ENCODE measurements at regions not wholly inside any gene's neighbourhood (a gene's known extent, or its start where the extent isn't known, plus 50 kb on each side); places are given as distances from the start of the nearest gene placed in this dataset.

DNA sequence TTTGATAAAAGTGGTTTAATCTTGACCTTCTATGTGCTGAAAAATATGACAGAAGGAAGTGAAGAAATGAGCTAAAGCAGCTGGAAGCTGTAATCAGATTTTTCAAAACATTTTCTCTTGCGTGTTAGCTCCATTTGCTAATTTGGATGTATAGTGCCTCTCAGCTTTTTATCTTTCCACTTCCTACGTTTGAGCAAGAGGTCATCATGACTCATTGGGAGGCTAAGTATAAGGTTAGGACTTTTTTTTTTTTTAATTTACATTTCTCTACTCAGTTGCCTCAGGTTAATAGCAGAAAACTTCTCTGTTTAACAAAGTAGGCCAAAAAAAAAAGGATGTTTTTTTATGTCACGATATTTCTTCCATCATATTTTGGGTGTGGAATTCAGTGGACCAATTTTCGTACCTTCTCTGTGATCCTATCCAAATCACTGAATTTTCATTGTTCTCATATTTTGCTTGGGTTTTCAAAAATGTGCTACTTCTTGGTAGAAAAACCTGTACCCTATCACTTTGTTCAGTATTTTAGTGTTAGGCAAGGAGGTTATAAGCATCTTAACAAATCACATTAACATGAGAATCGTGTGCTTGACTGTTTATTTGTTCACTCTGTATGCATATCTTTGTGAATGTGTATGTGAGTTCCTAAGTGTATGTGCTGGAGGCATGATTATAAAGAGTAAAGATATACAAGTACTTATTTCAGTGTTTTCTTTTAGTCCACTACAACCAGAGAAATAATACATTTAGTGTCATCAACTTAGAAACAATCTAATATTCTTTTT lies 1028.3 kb upstream of the EYS start (continued):
- no peak for TF ChIP-seq IRF5 (IDR thresholded peaks at IDR 0.05; ENCODE audit: borderline replicate concordance)

- no peak for TF ChIP-seq ATF7 (IDR thresholded peaks at IDR 0.05; ENCODE audit: low read depth)
- TF ChIP-seq NFIC (IDR thresholded peaks at IDR 0.05; ENCODE audit: low read depth, low read length), result no peak
- no peak for TF ChIP-seq YY1 (IDR thresholded peaks at IDR 0.05; ENCODE audit: low read depth, low read length)
- TF ChIP-seq MTA2 (IDR thresholded peaks at IDR 0.05; ENCODE audit: low read depth), result no peak
- TF ChIP-seq RELA (IDR thresholded peaks at IDR 0.05; ENCODE audit: borderline replicate concordance, partially characterized antibody), result no peak
- TF ChIP-seq MEF2A (IDR thresholded peaks at IDR 0.05; ENCODE audit: insufficient read depth, low read depth, low read length), result no peak
- TF ChIP-seq BCL3 (IDR thresholded peaks at IDR 0.05; ENCODE audit: borderline replicate concordance, insufficient read depth, low read depth, low read length, poor library complexity, severe bottlenecking), result no peak
- TF ChIP-seq, protein P1, sequence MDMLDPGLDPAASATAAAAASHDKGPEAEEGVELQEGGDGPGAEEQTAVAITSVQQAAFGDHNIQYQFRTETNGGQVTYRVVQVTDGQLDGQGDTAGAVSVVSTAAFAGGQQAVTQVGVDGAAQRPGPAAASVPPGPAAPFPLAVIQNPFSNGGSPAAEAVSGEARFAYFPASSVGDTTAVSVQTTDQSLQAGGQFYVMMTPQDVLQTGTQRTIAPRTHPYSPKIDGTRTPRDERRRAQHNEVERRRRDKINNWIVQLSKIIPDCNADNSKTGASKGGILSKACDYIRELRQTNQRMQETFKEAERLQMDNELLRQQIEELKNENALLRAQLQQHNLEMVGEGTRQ (IDR thresholded peaks at IDR 0.05; ENCODE audit: borderline replicate concordance, low read depth, low read length), result no peak
- TF ChIP-seq HDAC2 (IDR thresholded peaks at IDR 0.05), result no peak
- no peak for TF ChIP-seq TAF1 (IDR thresholded peaks at IDR 0.05; ENCODE audit: borderline replicate concordance, low read depth, low read length)
- TF ChIP-seq POLR2AphosphoS5 (IDR thresholded peaks at IDR 0.05; ENCODE audit: low read length), result no peak
- no peak for TF ChIP-seq IKZF1 (conservative IDR thresholded peaks at IDR 0.05)
- TF ChIP-seq FOS (IDR thresholded peaks at IDR 0.05; ENCODE audit: borderline replicate concordance, extremely low read depth, insufficient read length), result no peak
- no peak for TF ChIP-seq PAX5 (IDR thresholded peaks at IDR 0.05; ENCODE audit: borderline replicate concordance, low read depth, low read length)
- TF ChIP-seq ZBED1 (IDR thresholded peaks at IDR 0.05; ENCODE audit: borderline replicate concordance), result no peak
- TF ChIP-seq SIX5 (IDR thresholded peaks at IDR 0.05; ENCODE audit: low read depth, low read length, severe bottlenecking), result no peak
- no TSS peak for BruUV-seq (replicated peaks)
- in situ Hi-C loops (cut with MboI), result no loop called here
- H3K9ac ChIP-seq (ENCODE audit: control insufficient read depth, insufficient read depth, low read length), result no peak overlapping the region
- SMC1A ChIA-PET (ENCODE audit: uncharacterized antibody, unreplicated experiment), result interaction anchor here (1.1 kb wide), 1 partner anchor 40 kb away, joined by 3 read pairs; no protein-coding TSS in a partner anchor
- no peaks in the 10 kb centered on the region for H3K9me3 ChIP-seq (replicated peaks; ENCODE audit: control insufficient read depth, insufficient read depth, low read length)
- 33% methylated on average over 1 of the region's 1 CpG for WGBS (ENCODE audit: insufficient coverage, insufficient replicate concordance, low lambda C conversion rate, missing lambda C conversion rate)
- DNase-seq (ENCODE audit: low read depth, low spot score) (no peak), FAIRE-seq (no peak), ATAC-seq (no peak)
- no peaks in the 10 kb centered on the region for H4K20me1 ChIP-seq (ENCODE audit: control insufficient read depth, insufficient read depth)
- H3K27me3 ChIP-seq (replicated peaks in 1 of 2; ENCODE audit: control insufficient read depth in 2 of 2, insufficient read depth in 2 of 2, low read length in 1 of 2), result no peaks in the 10 kb centered on the region
- no peak overlapping the region for H3K27ac ChIP-seq (ENCODE audit: control insufficient read depth, insufficient read depth)
- no peak overlapping the region for H3K4me2 ChIP-seq (ENCODE audit: control insufficient read depth, insufficient read depth)
- no peak overlapping the region for H2AFZ ChIP-seq (ENCODE audit: control insufficient read depth, low read depth, low read length)
- H3K36me3 ChIP-seq (ENCODE audit: control insufficient read depth in 2 of 2, insufficient read depth in 2 of 2, low read length in 1 of 2), result no peaks in the 10 kb centered on the region
- RAD21 ChIA-PET (ENCODE audit: unreplicated experiment), result no interaction called here
- no peaks in the 10 kb centered on the region for H3K4me1 ChIP-seq (ENCODE audit: control insufficient read depth, insufficient read depth, low read length)
- no peaks in the 10 kb centered on the region for H3K79me2 ChIP-seq (ENCODE audit: control insufficient read depth, insufficient read depth, low read length)
- intact Hi-C loops (cut with micrococcal nuclease; ENCODE audit: unreplicated experiment), result no loop called here
- H3K4me3 ChIP-seq, result no peak overlapping the region
- CTCF ChIA-PET, result interaction anchor here (1.4 kb wide), 1 partner anchor 27 kb away, joined by 3 read pairs; no protein-coding TSS in a partner anchor
- POLR2A ChIA-PET, result no interaction called here
Observed at GRCh38 chr6:66731310-66731709, 1024.3 kb upstream of the EYS start.
